Tibial artery (tissue), 4 donors: ENCODE measurements at regions not wholly inside any gene's neighbourhood (a gene's known extent, or its start where the extent isn't known, plus 50 kb on each side); places are given as distances from the start of the nearest gene placed in this dataset.

Experiments
- DNase-seq, 2 donors: peaks; one replicate each; pipeline ENCODE4 v3.0.0-alpha.2; 2019
- H3K27ac ChIP-seq, 2 donors: fragments of 200-600 bp; sonication (generic) in 1 of 2; 1 replicate in 1 of 2; 2 replicates in 1 of 2; pipeline ENCODE4 v1.5.1; 2018 to 2019; ENCODE audit warnings: mild to moderate bottlenecking in 1 of 2
- H3K27me3 ChIP-seq, 2 donors: fragments of 200-600 bp; sonication (generic) in 1 of 2; one replicate each; pipeline versions ENCODE4 v1.5.1 to v1.6.0; 2016 to 2019
- H3K36me3 ChIP-seq, 3 donors: fragments of 200-600 bp; sonication (generic) in 2 of 3; one replicate each; pipeline ENCODE4 v1.5.1; 2016 to 2019; ENCODE audit warnings: mild to moderate bottlenecking in 2 of 3
- H3K4me1 ChIP-seq, 4 donors: fragments of 200-600 bp; sonication (generic) in 2 of 4; 1 replicate in 3 of 4; 2 replicates in 1 of 4; pipeline ENCODE4 v1.5.1; 2016 to 2019
- H3K4me3 ChIP-seq, 2 donors: fragments of 200-600 bp; sonication (generic) in 1 of 2; 1 replicate in 1 of 2; 2 replicates in 1 of 2; pipeline ENCODE4 v1.5.1; 2018 to 2019; ENCODE audit warnings: mild to moderate bottlenecking in 2 of 2
- H3K9me3 ChIP-seq, 3 donors: fragments of 200-600 bp; sonication (generic) in 1 of 3; one replicate each; pipeline ENCODE4 v1.5.1; 2016 to 2019
- CTCF ChIP-seq, 2 experiments: fragments of 200-600 bp in 1 of 2; fragments of 450-650 bp in 1 of 2; IDR thresholded peaks; one replicate each; pipeline ENCODE4 v1.5.1; 2017 to 2019; ENCODE audit warnings: antibody characterized with exemption in 2 of 2, mild to moderate bottlenecking in 1 of 2, moderate library complexity in 1 of 2
- intact Hi-C: fragments of 100-400 bp; cut with DNase I; formaldehyde crosslinking; loops from one replicate; pipeline ENCODE4 v1.15.0; 2023; ENCODE audit warnings: low total_unique reads

DNA sequence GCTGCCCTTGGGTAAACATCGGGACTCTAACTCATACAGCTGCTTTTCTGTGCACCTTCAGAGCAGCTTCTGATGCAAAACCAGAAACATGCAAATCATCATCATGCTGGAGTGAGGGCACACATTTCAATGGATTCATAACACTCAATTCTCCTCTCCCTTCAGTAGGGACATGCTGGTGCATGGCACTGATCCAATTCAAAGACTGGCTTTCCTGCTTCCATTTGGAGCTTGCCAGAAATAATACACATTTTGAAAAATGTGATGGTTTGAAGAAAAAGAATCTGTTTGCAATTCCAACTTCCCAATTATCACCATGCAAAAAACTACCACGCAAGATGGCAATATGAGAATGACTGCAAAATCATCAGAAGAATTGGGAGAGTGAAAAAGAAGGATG, 65.2 kb upstream of the PDE10A start:
- DNase-seq = no peak
- intact Hi-C loops = no loop called here
- no peak for TF ChIP-seq CTCF (IDR thresholded peaks at IDR 0.05)

GRCh38 chr6:165726965-165727381, 63.9 kb upstream of the PDE10A start:
- no peaks in the 10 kb centered on the region for H3K4me1 ChIP-seq
- intact Hi-C loops = no loop called here

More for the DNA sequence above, 65.2 kb upstream of the PDE10A start:
- Histone ChIP-seq H3K4me1 (no peaks in the 10 kb centered on the region), H3K27me3 (no peaks in the 10 kb centered on the region), H3K4me3 (no peak overlapping the region), H3K27ac (no peak overlapping the region), H3K9me3 (no peaks in the 10 kb centered on the region), H3K36me3 (no peaks in the 10 kb centered on the region)

DNA sequence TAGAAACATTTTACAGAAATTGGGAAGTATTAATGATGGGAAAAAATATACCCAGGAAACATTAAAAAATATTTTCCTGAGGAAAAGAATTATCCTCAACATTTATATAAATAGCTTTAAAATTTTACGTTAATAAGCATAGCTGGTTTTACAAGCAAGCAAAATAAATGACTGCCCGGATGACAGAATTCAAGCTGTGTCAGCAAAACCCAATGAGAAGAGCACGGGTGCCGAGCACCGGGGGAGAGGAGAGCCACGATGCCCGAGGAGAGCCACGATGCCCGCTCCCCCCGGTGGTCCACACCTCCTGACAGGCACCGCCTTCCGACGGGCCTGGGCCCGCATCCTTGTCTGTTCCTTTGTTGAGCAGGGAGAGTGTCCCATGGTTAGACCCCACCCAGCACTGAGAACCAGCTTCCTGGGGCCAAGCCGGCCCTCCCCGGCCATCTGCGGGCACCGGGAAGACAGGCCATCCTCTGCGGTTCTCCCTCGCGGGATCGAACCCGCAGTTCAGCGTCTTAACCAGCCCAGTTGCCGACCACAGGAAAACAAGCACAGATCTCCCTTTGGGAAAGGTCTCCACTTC, 63.3 kb upstream of the PDE10A start:
- no peaks in the 10 kb centered on the region for H3K27me3 ChIP-seq
- no peak for TF ChIP-seq CTCF (IDR thresholded peaks at IDR 0.05)
- H3K4me1 ChIP-seq = no peaks in the 10 kb centered on the region
- DNase-seq = no peak
- no peak overlapping the region for H3K4me3 ChIP-seq
- H3K36me3 ChIP-seq = no peaks in the 10 kb centered on the region
- H3K9me3 ChIP-seq = no peaks in the 10 kb centered on the region
- intact Hi-C loops = no loop called here
- H3K27ac ChIP-seq = no peak overlapping the region

More at GRCh38 chr6:165726965-165727381, 63.9 kb upstream of the PDE10A start:
- H3K36me3 ChIP-seq = no peaks in the 10 kb centered on the region
- H3K27me3 ChIP-seq = no peaks in the 10 kb centered on the region
- H3K9me3 ChIP-seq = no peaks in the 10 kb centered on the region
- TF ChIP-seq CTCF (IDR thresholded peaks at IDR 0.05) = no peak
- DNase-seq = no peak
- H3K27ac ChIP-seq = no peak overlapping the region
- no peak overlapping the region for H3K4me3 ChIP-seq

DNA sequence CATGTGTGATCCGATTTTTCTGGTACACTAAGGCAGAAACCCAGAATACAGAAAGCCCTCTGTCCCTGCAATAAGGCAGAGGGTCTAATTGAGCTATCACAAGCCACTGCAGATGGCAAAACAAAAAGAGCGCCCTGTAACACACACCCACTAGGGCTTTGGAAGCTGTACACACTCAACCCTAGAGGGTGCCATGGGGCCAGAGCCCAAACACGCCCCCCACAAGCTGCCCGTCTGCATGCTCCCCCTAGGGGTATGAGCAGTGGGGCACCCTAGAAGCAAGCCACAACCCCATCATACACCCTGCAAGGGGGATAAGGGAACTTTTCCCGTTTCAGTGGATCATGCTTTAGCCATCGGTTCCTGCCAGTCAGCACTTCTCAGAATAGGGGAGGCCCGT, 62.2 kb upstream of the PDE10A start:
- H3K4me1 ChIP-seq = no peaks in the 10 kb centered on the region
- intact Hi-C loops = no loop called here
- H3K27me3 ChIP-seq = no peaks in the 10 kb centered on the region
- H3K9me3 ChIP-seq = no peaks in the 10 kb centered on the region
- no peak for DNase-seq
- H3K36me3 ChIP-seq = no peaks in the 10 kb centered on the region
- TF ChIP-seq CTCF (IDR thresholded peaks at IDR 0.05) = no peak
- no peak overlapping the region for H3K4me3 ChIP-seq
- no peak overlapping the region for H3K27ac ChIP-seq

GRCh38 chr6:165723326-165723725, 60.3 kb upstream of the PDE10A start:
- Histone ChIP-seq H3K4me3 (no peak overlapping the region), H3K36me3 (no peaks in the 10 kb centered on the region), H3K27ac (no peak overlapping the region), H3K4me1 (peaks cover 0 to 14% (median 4%) of the 10 kb centered on the region in 4 donors), H3K27me3 (no peaks in the 10 kb centered on the region), H3K9me3 (no peaks in the 10 kb centered on the region)
- TF ChIP-seq CTCF (IDR thresholded peaks at IDR 0.05) = no peak
- DNase-seq = no peak
- intact Hi-C loops = no loop called here

- no peak for DNase-seq
- TF ChIP-seq CTCF (IDR thresholded peaks at IDR 0.05) = no peak
- H3K4me1 ChIP-seq = peaks cover 0 to 27% (median 7%) of the 10 kb centered on the region in 4 donors
- intact Hi-C loops = no loop called here
- no peaks in the 10 kb centered on the region for H3K9me3 ChIP-seq
- no peak overlapping the region for H3K4me3 ChIP-seq
- H3K27ac ChIP-seq = no peak overlapping the region
- H3K36me3 ChIP-seq = no peaks in the 10 kb centered on the region
- no peaks in the 10 kb centered on the region for H3K27me3 ChIP-seq
These were observed 59.0 kb upstream of the PDE10A start for GRCh38 chr6:165722022-165722421.
